Panc1 (cell line): ENCODE measurements at regions not wholly inside any gene's neighbourhood (a gene's known extent, or its start where the extent isn't known, plus 50 kb on each side); places are given as distances from the start of the nearest gene placed in this dataset.

Experiments used
- ATAC-seq: fragments of 200-7000 bp; cut with Tn5 transposase; 2 replicates; pipeline ENCODE4 v1.9.1; 2020; ENCODE audit warnings: mild to moderate bottlenecking, moderate library complexity
- BruUV-seq: library from RNA; stranded (reverse); fragments of 400-500 nt; replicated peaks from 2 replicates; lab custom pipeline; 2021; lab: Mats Ljungman, UMichigan
- CTCF ChIA-PET: fragments of 300-600 bp; sonication (Branson Sonifier 250); formaldehyde crosslinking; loops from one replicate; lab custom pipeline; 2022; ENCODE audit warnings: antibody characterized with exemption; lab: Charles Lee
- POLR2A ChIA-PET: fragments of 300-600 bp; sonication (Branson Sonifier 250); formaldehyde crosslinking; loops from one replicate; lab custom pipeline; 2022; ENCODE audit warnings: antibody characterized with exemption; lab: Charles Lee
- DNase-seq: peaks from one replicate; pipeline ENCODE4 v3.0.0-alpha.2; 2010; ENCODE audit warnings: low read depth, low spot score
- H3K27ac ChIP-seq: 2 replicates; pipeline ENCODE4 v1.5.1; 2011; ENCODE audit warnings: mild to moderate bottlenecking, low read length, inconsistent platforms
- H3K27me3 ChIP-seq: fragments of 200-500 bp; sonication (Bioruptor generic); 2 replicates; pipeline ENCODE4 v1.6.0; 2014; ENCODE audit warnings: low read length, inconsistent platforms; ENCODE audit not compliant: control insufficient read depth, insufficient read depth
- H3K36me3 ChIP-seq: fragments of 200-500 bp; sonication (Bioruptor generic); 2 replicates; pipeline ENCODE4 v1.5.1; 2014; ENCODE audit warnings: inconsistent platforms, mild to moderate bottlenecking, low read length, moderate library complexity; ENCODE audit not compliant: control insufficient read depth, insufficient read depth
- H3K4me1 ChIP-seq: 2 replicates; pipeline ENCODE4 v1.5.1; 2011; ENCODE audit warnings: inconsistent platforms, mild to moderate bottlenecking, low read length, moderate library complexity; ENCODE audit not compliant: control insufficient read depth, insufficient read depth
- H3K4me3 ChIP-seq, 2 experiments: 2 replicates each; pipeline ENCODE4 v1.5.1; 2011 to 2012; ENCODE audit warnings: low read depth in 2 of 2, low read length in 2 of 2, mild to moderate bottlenecking in 2 of 2, inconsistent platforms in 1 of 2, moderate library complexity in 1 of 2
- H3K9me3 ChIP-seq: fragments of 200-500 bp; sonication (Bioruptor generic); 2 replicates; pipeline ENCODE4 v1.5.1; 2014; ENCODE audit warnings: low read depth, mild to moderate bottlenecking, inconsistent platforms, low read length, moderate library complexity; ENCODE audit not compliant: control insufficient read depth, insufficient read depth
- POLR2AphosphoS5 ChIP-seq: IDR thresholded peaks from 2 replicates; pipeline ENCODE4 v1.6.1; 2012; ENCODE audit warnings: mild to moderate bottlenecking, low read depth, low read length, moderate library complexity
- REST ChIP-seq, 2 experiments: IDR thresholded peaks; 2 replicates each; pipeline ENCODE4 v1.6.1; 2011 to 2012; ENCODE audit warnings: low read depth in 2 of 2, control low read depth in 1 of 2, low read length in 1 of 2, mild to moderate bottlenecking in 1 of 2, moderate library complexity in 1 of 2; ENCODE audit not compliant: insufficient read depth in 1 of 2
- SIN3A ChIP-seq: IDR thresholded peaks from 2 replicates; pipeline ENCODE4 v1.6.1; 2012; ENCODE audit warnings: low read depth, mild to moderate bottlenecking, low read length, moderate library complexity, borderline replicate concordance; ENCODE audit not compliant: insufficient read depth
- TCF7L2 ChIP-seq: IDR thresholded peaks from 2 replicates; pipeline ENCODE4 v1.6.1; 2011; ENCODE audit warnings: mild to moderate bottlenecking, low read depth, low read length, inconsistent platforms
- in situ Hi-C: cut with HindIII; loops from 2 replicates; pipeline ENCODE4 v1.10.0; 2016; ENCODE audit warnings: low sequenced_read_pairs, low pct_unique_long_range_greater_than_20kb
- intact Hi-C: fragments of 100-400 bp; cut with micrococcal nuclease; formaldehyde crosslinking; loops from one replicate; pipeline ENCODE4 v1.10.0; 2022; ENCODE audit not compliant: unreplicated experiment
- TF ChIP-seq, protein P1 (sequence below): fragments of 450-650 bp; IDR thresholded peaks from 2 replicates; pipeline ENCODE4 v1.5.1; 2017; ENCODE audit warnings: mild to moderate bottlenecking

DNA sequence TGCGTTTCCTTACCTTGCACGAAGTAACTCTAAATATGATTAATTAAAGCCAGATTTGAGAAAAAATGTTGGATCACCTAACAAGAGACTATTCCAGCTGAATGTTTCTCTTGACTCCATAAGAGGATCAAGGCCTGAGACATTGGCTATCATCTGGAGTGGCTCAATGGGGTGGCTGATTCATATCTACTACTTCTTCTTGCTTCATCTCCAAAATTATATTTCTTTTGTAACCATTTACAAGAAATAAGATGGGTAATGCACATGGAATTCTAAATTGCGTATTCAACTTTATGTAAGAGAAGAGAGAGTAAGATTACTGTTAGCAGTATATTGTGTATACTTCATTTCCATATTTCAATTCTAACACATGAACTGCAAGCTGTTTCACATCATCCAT, 819.0 kb upstream of the EYS start:
- intact Hi-C loops, result no loop called here
- Histone ChIP-seq H3K27ac (no peak overlapping the region), H3K9me3 (no peaks in the 10 kb centered on the region), H3K27me3 (no peaks in the 10 kb centered on the region), H3K4me3 (no peak overlapping the region), H3K36me3 (no peaks in the 10 kb centered on the region), H3K4me1 (no peaks in the 10 kb centered on the region)
- CTCF ChIA-PET, result no interaction called here
- TF ChIP-seq TCF7L2 (no peak), SIN3A (no peak), REST (IDR thresholded peaks at IDR 0.05; ENCODE audit: insufficient read depth in 1 of 2, low read depth in 2 of 2, low read length in 1 of 2) (no peak), POLR2AphosphoS5 (no peak)
- in situ Hi-C loops, result no loop called here
- POLR2A ChIA-PET, result no interaction called here
- BruUV-seq, result no TSS peak
- ATAC-seq, result no peak
- DNase-seq, result no peak

DNA sequence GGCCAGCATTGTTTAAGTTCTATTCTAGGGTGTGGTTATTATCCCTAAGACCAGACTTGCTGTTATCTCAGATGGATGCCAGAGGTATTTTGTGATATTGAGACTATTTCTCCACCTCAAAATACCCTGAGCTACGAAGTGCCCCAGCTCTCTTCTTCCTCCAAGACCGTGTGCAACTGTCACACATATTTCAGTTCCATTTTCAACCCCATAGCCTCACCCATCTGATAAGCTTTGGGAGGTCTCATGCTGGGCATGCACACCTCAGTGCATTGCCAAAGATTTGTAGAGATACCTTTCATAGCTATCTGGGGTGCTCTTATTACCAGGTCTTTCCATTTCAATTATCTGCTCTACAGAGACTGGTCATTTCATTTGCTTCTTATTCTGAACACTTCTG, 815.8 kb upstream of the EYS start:
- in situ Hi-C loops, result no loop called here
- DNase-seq (no peak), ATAC-seq (no peak)
- no peak overlapping the region for H3K4me3 ChIP-seq
- no peaks in the 10 kb centered on the region for H3K9me3 ChIP-seq
- intact Hi-C loops, result no loop called here
- H3K27me3 ChIP-seq, result no peaks in the 10 kb centered on the region
- H3K4me1 ChIP-seq, result no peaks in the 10 kb centered on the region
- no TSS peak for BruUV-seq
- H3K36me3 ChIP-seq, result no peaks in the 10 kb centered on the region
- ChIA-PET POLR2A (no interaction called here), CTCF (no interaction called here)
- no peak overlapping the region for H3K27ac ChIP-seq
- TF ChIP-seq REST (IDR thresholded peaks at IDR 0.05; ENCODE audit: insufficient read depth in 1 of 2, low read depth in 2 of 2, low read length in 1 of 2) (no peak), TCF7L2 (no peak), SIN3A (no peak), POLR2AphosphoS5 (no peak)
- TF ChIP-seq, protein P1, sequence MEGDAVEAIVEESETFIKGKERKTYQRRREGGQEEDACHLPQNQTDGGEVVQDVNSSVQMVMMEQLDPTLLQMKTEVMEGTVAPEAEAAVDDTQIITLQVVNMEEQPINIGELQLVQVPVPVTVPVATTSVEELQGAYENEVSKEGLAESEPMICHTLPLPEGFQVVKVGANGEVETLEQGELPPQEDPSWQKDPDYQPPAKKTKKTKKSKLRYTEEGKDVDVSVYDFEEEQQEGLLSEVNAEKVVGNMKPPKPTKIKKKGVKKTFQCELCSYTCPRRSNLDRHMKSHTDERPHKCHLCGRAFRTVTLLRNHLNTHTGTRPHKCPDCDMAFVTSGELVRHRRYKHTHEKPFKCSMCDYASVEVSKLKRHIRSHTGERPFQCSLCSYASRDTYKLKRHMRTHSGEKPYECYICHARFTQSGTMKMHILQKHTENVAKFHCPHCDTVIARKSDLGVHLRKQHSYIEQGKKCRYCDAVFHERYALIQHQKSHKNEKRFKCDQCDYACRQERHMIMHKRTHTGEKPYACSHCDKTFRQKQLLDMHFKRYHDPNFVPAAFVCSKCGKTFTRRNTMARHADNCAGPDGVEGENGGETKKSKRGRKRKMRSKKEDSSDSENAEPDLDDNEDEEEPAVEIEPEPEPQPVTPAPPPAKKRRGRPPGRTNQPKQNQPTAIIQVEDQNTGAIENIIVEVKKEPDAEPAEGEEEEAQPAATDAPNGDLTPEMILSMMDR, result no peak
